CD4-positive, CD25-positive, alpha-beta regulatory T cell (primary cell): ENCODE measurements at regions not wholly inside any gene's neighbourhood (a gene's known extent, or its start where the extent isn't known, plus 50 kb on each side); places are given as distances from the start of the nearest gene placed in this dataset.
"Not testable (repeated sequence)": the region's sequence is repeated elsewhere in the genome, so short reads cannot be mapped to it uniquely, and the experiment has no call there.

ENCODE experiments used
- ATAC-seq, 2 donors: fragments of 150-1000 bp; cut with Tn5 transposase; one replicate each; pipeline ENCODE4 v1.10.0; 2021; ENCODE audit warnings: low read depth in 2 of 2, moderate number of reproducible peaks in 2 of 2, moderate library complexity in 1 of 2
- DNase-seq, 3 donors: peaks; one replicate each; pipeline versions ENCODE4 v3.0.0 to v3.0.0-alpha.2; 2012 to 2022; ENCODE audit warnings: mixed read lengths in 1 of 3
- H3K27ac ChIP-seq: one replicate; pipeline ENCODE4 v1.7.0; 2013; ENCODE audit warnings: mild to moderate bottlenecking, low read length; ENCODE audit not compliant: insufficient read depth, poor library complexity, severe bottlenecking
- H3K27me3 ChIP-seq: one replicate; pipeline ENCODE4 v1.7.0; 2013; ENCODE audit warnings: low read length; ENCODE audit not compliant: control insufficient read depth, insufficient read depth
- H3K36me3 ChIP-seq: one replicate; pipeline ENCODE4 v1.7.0; 2013; ENCODE audit warnings: mild to moderate bottlenecking, low read length, moderate library complexity; ENCODE audit not compliant: control insufficient read depth, insufficient read depth
- H3K4me1 ChIP-seq: 2 replicates; pipeline ENCODE4 v1.7.0; 2013; ENCODE audit warnings: mild to moderate bottlenecking, low read length; ENCODE audit not compliant: insufficient read depth, control insufficient read depth, poor library complexity, severe bottlenecking
- H3K4me3 ChIP-seq: one replicate; pipeline ENCODE4 v1.7.0; 2013; ENCODE audit warnings: low read depth, mild to moderate bottlenecking, low read length, moderate library complexity
- H3K9me3 ChIP-seq, 2 experiments: 1 replicate in 1 of 2; 2 replicates in 1 of 2; pipeline ENCODE4 v1.7.0; 2013; ENCODE audit warnings: low read length in 2 of 2, mild to moderate bottlenecking in 1 of 2, moderate library complexity in 1 of 2; ENCODE audit not compliant: control insufficient read depth in 2 of 2
- H3K27ac Mint-ChIP-seq, 3 donors: one replicate each; pipeline ENCODE4 v1.8.0; 2020 to 2022; ENCODE audit warnings: mild to moderate bottlenecking in 3 of 3, mixed read lengths in 3 of 3, moderate library complexity in 2 of 3
- H3K27me3 Mint-ChIP-seq: one replicate; pipeline ENCODE4 v1.8.0; 2022; ENCODE audit warnings: mild to moderate bottlenecking, mixed read lengths
- H3K36me3 Mint-ChIP-seq: one replicate; pipeline ENCODE4 v1.8.0; 2020; ENCODE audit warnings: mixed read lengths
- H3K4me1 Mint-ChIP-seq, 4 donors: one replicate each; pipeline ENCODE4 v1.8.0; 2020 to 2022; ENCODE audit warnings: mixed read lengths in 4 of 4, mild to moderate bottlenecking in 1 of 4
- H3K4me3 Mint-ChIP-seq, 4 donors: one replicate each; pipeline ENCODE4 v1.8.0; 2020 to 2022; ENCODE audit warnings: mild to moderate bottlenecking in 4 of 4, mixed read lengths in 4 of 4, moderate library complexity in 3 of 4
- H3K9me3 Mint-ChIP-seq, 7 donors: one replicate each; pipeline ENCODE4 v1.8.0; 2020 to 2022; ENCODE audit warnings: mixed read lengths in 7 of 7, mild to moderate bottlenecking in 3 of 7, moderate library complexity in 2 of 7

- no peaks in the 10 kb centered on the region for H3K27me3 ChIP-seq
- Mint-ChIP-seq H3K27ac (no peak overlapping the region), H3K4me1 (no peaks in the 10 kb centered on the region), H3K27me3 (no peaks in the 10 kb centered on the region), H3K4me3 (no peak overlapping the region), H3K9me3 (peaks cover 0 to 8% (median 1%) of the 10 kb centered on the region in 7 donors), H3K36me3 (no peaks in the 10 kb centered on the region)
- ATAC-seq (no peak), DNase-seq (no peak)
- no peaks in the 10 kb centered on the region for H3K36me3 ChIP-seq
- no peak overlapping the region for H3K4me3 ChIP-seq
- H3K27ac ChIP-seq = no peak overlapping the region
- H3K4me1 ChIP-seq = no peaks in the 10 kb centered on the region
- peaks cover 0 to 2% of the 10 kb centered on the region in 2 experiments for H3K9me3 ChIP-seq
Measured at GRCh38 chr4:137866671-137867070, 334.4 kb upstream of the PCDH18 start.

- Mint-ChIP-seq H3K4me1 (no peaks in the 10 kb centered on the region), H3K9me3 (peaks cover 0 to 4% (median 1%) of the 10 kb centered on the region in 7 donors), H3K4me3 (no peak overlapping the region), H3K27ac (no peak overlapping the region), H3K36me3 (no peaks in the 10 kb centered on the region), H3K27me3 (no peaks in the 10 kb centered on the region)
- no peaks in the 10 kb centered on the region for H3K27me3 ChIP-seq
- H3K36me3 ChIP-seq = no peaks in the 10 kb centered on the region
- peaks cover 0 to 2% of the 10 kb centered on the region in 2 experiments for H3K9me3 ChIP-seq
- DNase-seq (no peak), ATAC-seq (no peak)
- H3K4me1 ChIP-seq = no peaks in the 10 kb centered on the region
- H3K27ac ChIP-seq = no peak overlapping the region
- no peak overlapping the region for H3K4me3 ChIP-seq
Measured at GRCh38 chr4:137861682-137862081, 329.4 kb upstream of the PCDH18 start.

GRCh38 chr4:137853424-137853823 lies 321.1 kb upstream of the PCDH18 start:
- H3K9me3 Mint-ChIP-seq = peaks cover 0 to 17% (median 6%) of the 10 kb centered on the region in 7 donors
- no peaks in the 10 kb centered on the region for H3K36me3 Mint-ChIP-seq
- H3K4me3 Mint-ChIP-seq = no peak overlapping the region
- H3K4me1 Mint-ChIP-seq = no peaks in the 10 kb centered on the region
- DNase-seq (no peak), ATAC-seq (no peak)
- H3K27me3 Mint-ChIP-seq = no peaks in the 10 kb centered on the region
- no peaks in the 10 kb centered on the region for H3K27me3 ChIP-seq
- H3K4me1 ChIP-seq = no peaks in the 10 kb centered on the region
- no peak overlapping the region for H3K27ac Mint-ChIP-seq
- H3K9me3 ChIP-seq = peaks cover 0 to 6% of the 10 kb centered on the region in 2 experiments
- H3K27ac ChIP-seq = no peak overlapping the region
- H3K36me3 ChIP-seq = no peaks in the 10 kb centered on the region
- H3K4me3 ChIP-seq = no peak overlapping the region

GRCh38 chr4:137852326-137852725 lies 320.0 kb upstream of the PCDH18 start:
- ATAC-seq (no peak), DNase-seq (no peak)
- Histone ChIP-seq H3K9me3 (peaks cover 0 to 6% of the 10 kb centered on the region in 2 experiments), H3K36me3 (no peaks in the 10 kb centered on the region), H3K27me3 (no peaks in the 10 kb centered on the region), H3K4me1 (no peaks in the 10 kb centered on the region), H3K4me3 (no peak overlapping the region), H3K27ac (no peak overlapping the region)
- Mint-ChIP-seq H3K4me3 (no peak overlapping the region), H3K4me1 (no peaks in the 10 kb centered on the region), H3K9me3 (peaks cover 1 to 19% (median 6%) of the 10 kb centered on the region in 7 donors), H3K27me3 (no peaks in the 10 kb centered on the region), H3K36me3 (no peaks in the 10 kb centered on the region), H3K27ac (no peak overlapping the region)

- Mint-ChIP-seq H3K27ac (no peak overlapping the region), H3K4me1 (no peaks in the 10 kb centered on the region), H3K9me3 (peaks cover 4 to 24% (median 7%) of the 10 kb centered on the region in 7 donors), H3K4me3 (no peak overlapping the region), H3K27me3 (no peaks in the 10 kb centered on the region), H3K36me3 (no peaks in the 10 kb centered on the region)
- DNase-seq = no peak
- Histone ChIP-seq H3K27me3 (no peaks in the 10 kb centered on the region), H3K4me1 (no peaks in the 10 kb centered on the region), H3K9me3 (peaks cover 0 to 6% of the 10 kb centered on the region in 2 experiments), H3K4me3 (no peak overlapping the region), H3K27ac (no peak overlapping the region), H3K36me3 (no peaks in the 10 kb centered on the region)
- no peak for ATAC-seq
Measured at GRCh38 chr4:137851435-137851834, 319.1 kb upstream of the PCDH18 start.

- H3K27ac Mint-ChIP-seq, H3K4me1 Mint-ChIP-seq, ATAC-seq, DNase-seq, H3K4me3 Mint-ChIP-seq, H3K27me3 Mint-ChIP-seq, H3K4me3 ChIP-seq, H3K36me3 Mint-ChIP-seq, H3K9me3 ChIP-seq, H3K36me3 ChIP-seq, H3K4me1 ChIP-seq, H3K27me3 ChIP-seq, H3K27ac ChIP-seq: not testable (repeated sequence)
- H3K9me3 Mint-ChIP-seq = peaks cover 1 to 22% (median 11%) of the 10 kb centered on the region in 7 donors
Measured at GRCh38 chr4:137827945-137828344, 295.7 kb upstream of the PCDH18 start.

GRCh38 chr4:137825505-137825904 lies 293.2 kb upstream of the PCDH18 start:
- H3K9me3 Mint-ChIP-seq = peaks cover 5 to 11% (median 8%) of the 10 kb centered on the region in 7 donors
- no peaks in the 10 kb centered on the region for H3K27me3 Mint-ChIP-seq
- H3K4me1 Mint-ChIP-seq = peaks cover 0 to 6% (median 0%) of the 10 kb centered on the region in 4 donors
- H3K27ac Mint-ChIP-seq = no peak overlapping the region
- no peaks in the 10 kb centered on the region for H3K4me1 ChIP-seq
- no peak overlapping the region for H3K27ac ChIP-seq
- H3K4me3 Mint-ChIP-seq = no peak overlapping the region
- DNase-seq (no peak), ATAC-seq (no peak)
- H3K9me3 ChIP-seq = peaks cover 0 to 4% of the 10 kb centered on the region in 2 experiments
- no peaks in the 10 kb centered on the region for H3K27me3 ChIP-seq
- H3K4me3 ChIP-seq = no peak overlapping the region
- H3K36me3 Mint-ChIP-seq = no peaks in the 10 kb centered on the region
- H3K36me3 ChIP-seq = no peaks in the 10 kb centered on the region

GRCh38 chr4:137823007-137823406 lies 290.7 kb upstream of the PCDH18 start:
- H3K27ac Mint-ChIP-seq = no peak overlapping the region
- H3K36me3 ChIP-seq = no peaks in the 10 kb centered on the region
- peaks cover 2 to 11% (median 6%) of the 10 kb centered on the region in 7 donors for H3K9me3 Mint-ChIP-seq
- no peaks in the 10 kb centered on the region for H3K4me1 ChIP-seq
- no peaks in the 10 kb centered on the region for H3K9me3 ChIP-seq
- no peaks in the 10 kb centered on the region for H3K36me3 Mint-ChIP-seq
- no peaks in the 10 kb centered on the region for H3K27me3 Mint-ChIP-seq
- H3K4me3 ChIP-seq = no peak overlapping the region
- H3K27ac ChIP-seq = no peak overlapping the region
- ATAC-seq (no peak), DNase-seq (no peak)
- H3K4me3 Mint-ChIP-seq = no peak overlapping the region
- H3K27me3 ChIP-seq = no peaks in the 10 kb centered on the region
- peaks cover 0 to 6% (median 0%) of the 10 kb centered on the region in 4 donors for H3K4me1 Mint-ChIP-seq
